Keratinocyte (primary cell): ENCODE measurements at regions not wholly inside any gene's neighbourhood (a gene's known extent, or its start where the extent isn't known, plus 50 kb on each side); places are given as distances from the start of the nearest gene placed in this dataset.

ENCODE experiments used
- DNase-seq: peaks from one replicate; pipeline ENCODE4 v3.0.0-alpha.2; 2011; ENCODE audit warnings: low read depth, missing footprints, low spot score
- FAIRE-seq: peaks from 2 replicates; lab custom pipeline; 2011; peaks lifted over from hg19 to GRCh38; lab: Jason Lieb, UNC
- H2AFZ ChIP-seq: 2 replicates; pipeline ENCODE4 v1.6.0; 2012; ENCODE audit warnings: low read length, control low read depth, inconsistent platforms; ENCODE audit not compliant: control insufficient read depth
- H3K27ac ChIP-seq: 2 replicates; pipeline ENCODE4 v1.5.1; 2011; ENCODE audit warnings: low read length; ENCODE audit not compliant: control insufficient read depth, insufficient read depth
- H3K27me3 ChIP-seq: 3 replicates; pipeline ENCODE4 v1.6.0; 2011; ENCODE audit warnings: low read length; ENCODE audit not compliant: control insufficient read depth, insufficient read depth; ENCODE audit errors: extremely low read depth
- H3K36me3 ChIP-seq, 2 experiments: 2 replicates in 1 of 2; 3 replicates in 1 of 2; pipeline ENCODE4 v1.5.1; 2011; ENCODE audit warnings: low read length in 2 of 2, mild to moderate bottlenecking in 1 of 2; ENCODE audit not compliant: control insufficient read depth in 2 of 2, insufficient read depth in 2 of 2; ENCODE audit errors: extremely low read depth in 1 of 2
- H3K4me1 ChIP-seq: 3 replicates; pipeline ENCODE4 v1.5.1; 2011; ENCODE audit warnings: low read length; ENCODE audit not compliant: control insufficient read depth, insufficient read depth; ENCODE audit errors: extremely low read depth
- H3K4me2 ChIP-seq: 3 replicates; pipeline ENCODE4 v1.6.0; 2011; ENCODE audit warnings: low read depth, low read length; ENCODE audit not compliant: control insufficient read depth, insufficient read depth; ENCODE audit errors: extremely low read depth
- H3K4me3 ChIP-seq, 3 experiments: fragments of 200-600 bp in 1 of 3; sonication (generic) in 1 of 3; 2 replicates in 2 of 3; 3 replicates in 1 of 3; pipeline ENCODE4 v1.5.1; 2011 to 2016; ENCODE audit warnings: low read length in 3 of 3, mild to moderate bottlenecking in 3 of 3, control low read depth in 2 of 3, inconsistent platforms in 1 of 3, low read depth in 1 of 3, mixed read lengths in 1 of 3, mixed run types in 1 of 3, moderate library complexity in 1 of 3; ENCODE audit not compliant: control insufficient read depth in 2 of 3, insufficient read depth in 2 of 3; ENCODE audit errors: extremely low read depth in 1 of 3
- H3K79me2 ChIP-seq: 2 replicates; pipeline ENCODE4 v1.6.0; 2012; ENCODE audit warnings: low read length; ENCODE audit not compliant: control insufficient read depth, insufficient read depth
- H3K9ac ChIP-seq: 3 replicates; pipeline ENCODE4 v1.6.0; 2011; ENCODE audit warnings: low read length; ENCODE audit not compliant: control insufficient read depth, insufficient read depth; ENCODE audit errors: extremely low read depth
- H3K9me1 ChIP-seq: 3 replicates; pipeline ENCODE4 v1.6.0; 2011; ENCODE audit warnings: low read length; ENCODE audit not compliant: control insufficient read depth, insufficient read depth; ENCODE audit errors: extremely low read depth
- H3K9me3 ChIP-seq: 2 replicates; pipeline ENCODE4 v1.5.1; 2012; ENCODE audit warnings: low read depth, low read length; ENCODE audit not compliant: control insufficient read depth
- H4K20me1 ChIP-seq: 3 replicates; pipeline ENCODE4 v1.6.0; 2011; ENCODE audit warnings: low read length; ENCODE audit not compliant: control insufficient read depth, insufficient read depth; ENCODE audit errors: extremely low read depth
- EZH2 ChIP-seq: IDR thresholded peaks from one replicate; pipeline ENCODE4 v1.6.1; 2012; ENCODE audit warnings: inconsistent platforms, mild to moderate bottlenecking, low read length, moderate library complexity
- dilution Hi-C: fragments of 300-500 bp; cut with MboI; formaldehyde crosslinking; loops from one replicate; pipeline ENCODE4 v1.7.0; 2020; ENCODE audit warnings: low sequenced_read_pairs; ENCODE audit not compliant: extremely low pct_ligation_motif_present
- TF ChIP-seq, protein P1 (sequence below), 3 experiments: IDR thresholded peaks in 1 of 3; conservative IDR thresholded peaks in 1 of 3; optimal IDR thresholded peaks in 1 of 3; 2 replicates in 2 of 3; 3 replicates in 1 of 3; pipeline versions ENCODE3 to v1.5.1; 2011; ENCODE audit warnings: low read length in 3 of 3, mild to moderate bottlenecking in 3 of 3, moderate library complexity in 2 of 3, control low read depth in 1 of 3, inconsistent platforms in 1 of 3; ENCODE audit not compliant: insufficient read depth in 2 of 3; ENCODE audit errors: extremely low read depth in 1 of 3

DNA sequence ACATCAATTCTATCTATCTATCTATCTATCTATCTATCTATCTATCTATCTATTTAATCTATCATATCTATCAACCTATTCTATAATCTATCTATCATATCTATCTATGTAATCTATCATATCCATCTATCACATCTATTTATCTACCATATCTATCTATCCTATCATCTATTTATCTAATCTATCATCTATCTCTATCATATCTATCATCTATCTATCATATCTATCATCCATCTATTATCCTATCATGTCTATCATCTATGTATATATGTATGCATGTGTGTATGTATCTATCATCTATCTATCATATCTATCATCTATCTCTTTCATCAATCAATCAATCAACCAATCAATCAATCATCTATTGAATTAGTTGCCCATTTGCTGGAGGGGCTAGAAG lies 159.3 kb upstream of the GALNT17 start:
- dilution Hi-C loops: no loop called here
- no peak for FAIRE-seq
- H3K79me2 ChIP-seq: no peaks in the 10 kb centered on the region

DNA sequence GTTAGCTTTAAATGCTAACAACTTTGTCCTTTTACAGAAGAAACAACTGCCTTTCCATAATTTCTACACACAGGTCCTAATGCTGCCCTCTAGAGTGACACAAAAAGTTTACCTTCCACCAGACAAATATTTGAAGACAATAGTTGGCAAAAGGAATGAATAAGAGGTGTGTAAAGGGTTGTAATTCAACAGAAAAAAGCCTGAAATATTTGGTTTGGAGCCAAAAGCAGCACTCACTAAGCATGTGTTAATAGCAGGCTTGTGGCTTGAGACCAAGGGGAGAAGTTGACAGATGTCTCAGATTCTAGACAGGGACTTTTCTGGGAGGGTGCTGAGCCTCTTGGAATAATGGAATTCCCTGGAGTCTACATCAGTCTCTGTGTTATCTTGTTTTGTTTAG lies 156.2 kb upstream of the GALNT17 start:
- Histone ChIP-seq H4K20me1 (no peaks in the 10 kb centered on the region), H3K9me1 (no peaks in the 10 kb centered on the region), H2AFZ (no peak overlapping the region), H3K4me1 (no peaks in the 10 kb centered on the region), H3K79me2 (no peaks in the 10 kb centered on the region), H3K4me3 (no peak overlapping the region), H3K27ac (no peak overlapping the region), H3K27me3 (no peaks in the 10 kb centered on the region), H3K36me3 (no peaks in the 10 kb centered on the region), H3K4me2 (no peak overlapping the region), H3K9ac (no peak overlapping the region), H3K9me3 (no peaks in the 10 kb centered on the region)
- DNase-seq (no peak), FAIRE-seq (no peak)
- TF ChIP-seq, protein P1, sequence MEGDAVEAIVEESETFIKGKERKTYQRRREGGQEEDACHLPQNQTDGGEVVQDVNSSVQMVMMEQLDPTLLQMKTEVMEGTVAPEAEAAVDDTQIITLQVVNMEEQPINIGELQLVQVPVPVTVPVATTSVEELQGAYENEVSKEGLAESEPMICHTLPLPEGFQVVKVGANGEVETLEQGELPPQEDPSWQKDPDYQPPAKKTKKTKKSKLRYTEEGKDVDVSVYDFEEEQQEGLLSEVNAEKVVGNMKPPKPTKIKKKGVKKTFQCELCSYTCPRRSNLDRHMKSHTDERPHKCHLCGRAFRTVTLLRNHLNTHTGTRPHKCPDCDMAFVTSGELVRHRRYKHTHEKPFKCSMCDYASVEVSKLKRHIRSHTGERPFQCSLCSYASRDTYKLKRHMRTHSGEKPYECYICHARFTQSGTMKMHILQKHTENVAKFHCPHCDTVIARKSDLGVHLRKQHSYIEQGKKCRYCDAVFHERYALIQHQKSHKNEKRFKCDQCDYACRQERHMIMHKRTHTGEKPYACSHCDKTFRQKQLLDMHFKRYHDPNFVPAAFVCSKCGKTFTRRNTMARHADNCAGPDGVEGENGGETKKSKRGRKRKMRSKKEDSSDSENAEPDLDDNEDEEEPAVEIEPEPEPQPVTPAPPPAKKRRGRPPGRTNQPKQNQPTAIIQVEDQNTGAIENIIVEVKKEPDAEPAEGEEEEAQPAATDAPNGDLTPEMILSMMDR (optimal IDR thresholded peaks at IDR 0.05 in 1 of 3, IDR thresholded peaks at IDR 0.05 in 1 of 3, conservative IDR thresholded peaks at IDR 0.05 in 1 of 3; ENCODE audit: extremely low read depth in 1 of 3, insufficient read depth in 2 of 3, low read length in 3 of 3): no peak
- TF ChIP-seq EZH2: no peak
- dilution Hi-C loops: no loop called here

More for the DNA sequence above, 159.3 kb upstream of the GALNT17 start:
- Histone ChIP-seq H2AFZ (no peak overlapping the region), H3K36me3 (no peaks in the 10 kb centered on the region), H4K20me1 (no peaks in the 10 kb centered on the region), H3K9me1 (no peaks in the 10 kb centered on the region), H3K27me3 (no peaks in the 10 kb centered on the region), H3K9ac (no peak overlapping the region), H3K27ac (no peak overlapping the region), H3K4me1 (no peaks in the 10 kb centered on the region), H3K4me2 (no peak overlapping the region), H3K9me3 (peaks cover 7% of the 10 kb centered on the region), H3K4me3 (no peak overlapping the region)
- no peak for TF ChIP-seq EZH2
- TF ChIP-seq, protein P1 (optimal IDR thresholded peaks at IDR 0.05 in 1 of 3, IDR thresholded peaks at IDR 0.05 in 1 of 3, conservative IDR thresholded peaks at IDR 0.05 in 1 of 3; ENCODE audit: extremely low read depth in 1 of 3, insufficient read depth in 2 of 3, low read length in 3 of 3): no peak
- DNase-seq: no peak
